ENCODE measurements at regions not wholly inside any gene's neighbourhood (a gene's known extent, or its start where the extent isn't known, plus 50 kb on each side); places are given as distances from the start of the nearest gene placed in this dataset.
"Not testable (repeated sequence)": the region's sequence is repeated elsewhere in the genome, so short reads cannot be mapped to it uniquely, and the experiment has no call there.

DNA sequence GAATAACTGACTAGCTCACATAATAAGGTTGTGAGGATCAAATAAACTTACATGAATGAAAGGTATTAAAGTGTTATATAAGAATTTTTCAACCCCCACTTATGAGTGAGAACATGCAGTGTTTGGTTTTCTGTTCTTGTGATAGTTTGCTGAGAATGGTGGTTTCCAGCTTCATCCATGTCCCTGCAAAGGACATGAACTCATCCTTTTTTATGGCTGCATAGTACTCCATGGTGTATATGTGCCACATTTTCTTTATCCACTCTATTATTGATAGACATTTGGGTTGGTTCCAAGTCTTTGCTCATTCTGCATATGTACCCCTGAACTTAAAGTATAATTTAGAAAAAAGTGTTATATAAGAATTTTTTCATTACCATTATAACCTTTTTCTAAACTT is 93.9 kb downstream of the MED10 start:
- TF ChIP-seq CTCF (IDR thresholded peaks at IDR 0.05; ENCODE audit: low read length); EZH2 (optimal IDR thresholded peaks at IDR 0.05; ENCODE audit: low read depth, low read length); EZH2phosphoT487 (IDR thresholded peaks at IDR 0.05; ENCODE audit: low read length): not testable (repeated sequence)

Measured in MM.1S (cell line).